OCI-LY3 (cell line): ENCODE measurements at regions not wholly inside any gene's neighbourhood (a gene's known extent, or its start where the extent isn't known, plus 50 kb on each side); places are given as distances from the start of the nearest gene placed in this dataset.

Experiments used
- H2AFZ ChIP-seq: fragments of 200-600, 300-600 bp; shearing (Covaris generic); 2 replicates; pipeline ENCODE4 v1.6.0; 2014; ENCODE audit warnings: antibody characterized with exemption, low read depth, low read length
- H3K27ac ChIP-seq: fragments of 200-600, 300-600 bp; sonication (generic); 2 replicates; pipeline ENCODE4 v1.5.1; 2014; ENCODE audit warnings: mild to moderate bottlenecking, low read length, moderate library complexity, mixed read lengths
- H3K27me3 ChIP-seq: fragments of 200-600, 300-600 bp; sonication (generic); 2 replicates; pipeline ENCODE4 v1.6.1; 2014; ENCODE audit warnings: low read depth, low read length, mixed read lengths
- H3K36me3 ChIP-seq: fragments of 200-600, 300-600 bp; sonication (generic); replicated peaks from 2 replicates; pipeline ENCODE3; 2014; ENCODE audit warnings: low read depth, low read length, mixed read lengths
- H3K4me1 ChIP-seq: fragments of 300-600, 200-600 bp; sonication (generic); 2 replicates; pipeline ENCODE4 v1.6.1; 2014; ENCODE audit warnings: low read length, mixed read lengths
- H3K4me2 ChIP-seq: fragments of 200-600, 300-600 bp; sonication (generic); 2 replicates; pipeline ENCODE4 v1.6.1; 2014; ENCODE audit warnings: low read length, mixed read lengths
- H3K4me3 ChIP-seq: fragments of 300-600, 200-600 bp; sonication (generic); 2 replicates; pipeline ENCODE4 v1.5.1; 2014; ENCODE audit warnings: antibody characterized with exemption, mild to moderate bottlenecking, low read length, moderate library complexity
- H3K79me2 ChIP-seq: fragments of 300-600, 200-600 bp; shearing (Covaris generic); 2 replicates; pipeline ENCODE4 v1.6.1; 2014; ENCODE audit warnings: mild to moderate bottlenecking, low read length, mixed read lengths
- H3K9ac ChIP-seq: fragments of 300-600, 200-600 bp; shearing (Covaris generic); 2 replicates; pipeline ENCODE4 v1.6.0; 2014; ENCODE audit warnings: mild to moderate bottlenecking, low read length, moderate library complexity
- H3K9me3 ChIP-seq: fragments of 200-600, 300-600 bp; shearing (Covaris generic); 2 replicates; pipeline ENCODE4 v1.6.1; 2014; ENCODE audit warnings: low read length, mixed read lengths; ENCODE audit not compliant: insufficient read depth
- H4K20me1 ChIP-seq: fragments of 200-600, 300-600 bp; sonication (generic); 2 replicates; pipeline ENCODE4 v1.6.1; 2016; ENCODE audit warnings: low read length, mixed read lengths; ENCODE audit not compliant: insufficient read depth
- EZH2phosphoT487 ChIP-seq: fragments of 200-600 bp; shearing (Covaris generic); IDR thresholded peaks from 2 replicates; pipeline ENCODE4 v1.6.1; 2018; ENCODE audit warnings: antibody characterized with exemption, mixed run types, low read depth
- TF ChIP-seq, protein P1 (sequence below): fragments of 200-600, 300-600 bp; sonication (generic); IDR thresholded peaks from 2 replicates; pipeline ENCODE4 v1.5.1; 2014; ENCODE audit warnings: antibody characterized with exemption, low read length, low read depth

DNA sequence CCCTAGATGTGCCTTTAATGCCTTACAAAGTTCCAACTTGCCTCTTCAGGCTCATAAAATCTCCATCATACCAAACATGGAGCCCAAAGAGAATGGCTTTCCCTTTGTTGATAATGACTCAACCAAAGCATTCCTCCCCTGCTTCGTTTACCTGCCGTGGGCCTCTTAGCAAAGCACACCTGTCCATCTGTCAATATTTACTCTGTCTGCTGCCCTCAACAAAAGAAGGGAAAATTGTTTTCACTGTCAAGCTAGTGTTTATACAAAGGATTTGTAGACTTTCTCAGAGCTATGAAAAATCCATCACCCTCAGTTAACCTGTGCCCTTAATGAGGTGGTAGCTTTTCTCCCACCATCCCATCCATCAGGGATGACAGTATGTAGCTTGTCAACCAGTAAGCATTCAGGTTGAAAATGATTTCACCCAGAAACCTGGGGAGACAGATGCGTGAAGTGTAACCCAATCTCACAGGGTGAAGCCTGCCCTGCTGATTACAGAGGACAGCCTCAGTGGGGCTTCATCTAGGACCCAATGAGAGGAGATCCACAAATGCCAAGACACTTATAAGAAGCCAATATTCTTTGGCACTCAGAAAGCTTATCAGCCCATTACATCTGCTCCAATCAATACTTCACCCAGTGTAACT lies 278.1 kb downstream of the NUAK1 start:
- TF ChIP-seq, protein P1, sequence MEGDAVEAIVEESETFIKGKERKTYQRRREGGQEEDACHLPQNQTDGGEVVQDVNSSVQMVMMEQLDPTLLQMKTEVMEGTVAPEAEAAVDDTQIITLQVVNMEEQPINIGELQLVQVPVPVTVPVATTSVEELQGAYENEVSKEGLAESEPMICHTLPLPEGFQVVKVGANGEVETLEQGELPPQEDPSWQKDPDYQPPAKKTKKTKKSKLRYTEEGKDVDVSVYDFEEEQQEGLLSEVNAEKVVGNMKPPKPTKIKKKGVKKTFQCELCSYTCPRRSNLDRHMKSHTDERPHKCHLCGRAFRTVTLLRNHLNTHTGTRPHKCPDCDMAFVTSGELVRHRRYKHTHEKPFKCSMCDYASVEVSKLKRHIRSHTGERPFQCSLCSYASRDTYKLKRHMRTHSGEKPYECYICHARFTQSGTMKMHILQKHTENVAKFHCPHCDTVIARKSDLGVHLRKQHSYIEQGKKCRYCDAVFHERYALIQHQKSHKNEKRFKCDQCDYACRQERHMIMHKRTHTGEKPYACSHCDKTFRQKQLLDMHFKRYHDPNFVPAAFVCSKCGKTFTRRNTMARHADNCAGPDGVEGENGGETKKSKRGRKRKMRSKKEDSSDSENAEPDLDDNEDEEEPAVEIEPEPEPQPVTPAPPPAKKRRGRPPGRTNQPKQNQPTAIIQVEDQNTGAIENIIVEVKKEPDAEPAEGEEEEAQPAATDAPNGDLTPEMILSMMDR: no peak
- no peak for TF ChIP-seq EZH2phosphoT487

GRCh38 chr12:105861227-105861626 lies 277.5 kb downstream of the NUAK1 start:
- Histone ChIP-seq H3K36me3 (no peaks in the 10 kb centered on the region), H3K4me2 (no peak overlapping the region), H3K4me3 (no peak overlapping the region)

More for the DNA sequence above, 278.1 kb downstream of the NUAK1 start:
- H3K4me1 ChIP-seq: no peaks in the 10 kb centered on the region
- H3K27me3 ChIP-seq: no peaks in the 10 kb centered on the region
- H2AFZ ChIP-seq: no peak overlapping the region
- H3K4me3 ChIP-seq: no peak overlapping the region
- no peaks in the 10 kb centered on the region for H4K20me1 ChIP-seq
- no peak overlapping the region for H3K4me2 ChIP-seq
- no peaks in the 10 kb centered on the region for H3K9me3 ChIP-seq
- H3K36me3 ChIP-seq: no peaks in the 10 kb centered on the region
- H3K9ac ChIP-seq: no peak overlapping the region
- no peak overlapping the region for H3K27ac ChIP-seq
- no peaks in the 10 kb centered on the region for H3K79me2 ChIP-seq

GRCh38 chr12:105862163-105862821 lies 276.5 kb downstream of the NUAK1 start:
- H3K4me1 ChIP-seq: no peaks in the 10 kb centered on the region
- H3K9ac ChIP-seq: no peak overlapping the region
- H3K27me3 ChIP-seq: no peaks in the 10 kb centered on the region
- H3K4me3 ChIP-seq: no peak overlapping the region
- no peaks in the 10 kb centered on the region for H4K20me1 ChIP-seq
- no peaks in the 10 kb centered on the region for H3K79me2 ChIP-seq
- H3K27ac ChIP-seq: no peak overlapping the region
- no peaks in the 10 kb centered on the region for H3K9me3 ChIP-seq
- no peak overlapping the region for H2AFZ ChIP-seq
- TF ChIP-seq, protein P1: no peak
- no peak for TF ChIP-seq EZH2phosphoT487
- no peak overlapping the region for H3K4me2 ChIP-seq
- no peaks in the 10 kb centered on the region for H3K36me3 ChIP-seq

More at GRCh38 chr12:105861227-105861626, 277.5 kb downstream of the NUAK1 start:
- H3K9me3 ChIP-seq: no peaks in the 10 kb centered on the region
- H3K79me2 ChIP-seq: no peaks in the 10 kb centered on the region
- no peak overlapping the region for H3K27ac ChIP-seq
- H3K9ac ChIP-seq: no peak overlapping the region
- TF ChIP-seq EZH2phosphoT487: no peak
- TF ChIP-seq, protein P1: no peak
- H4K20me1 ChIP-seq: no peaks in the 10 kb centered on the region
- H2AFZ ChIP-seq: no peak overlapping the region
- no peaks in the 10 kb centered on the region for H3K27me3 ChIP-seq
- H3K4me1 ChIP-seq: no peaks in the 10 kb centered on the region

GRCh38 chr12:105864316-105864715 lies 274.4 kb downstream of the NUAK1 start:
- Histone ChIP-seq H3K27ac (no peak overlapping the region), H4K20me1 (no peaks in the 10 kb centered on the region), H3K4me3 (no peak overlapping the region), H3K27me3 (no peaks in the 10 kb centered on the region), H2AFZ (no peak overlapping the region), H3K9me3 (no peaks in the 10 kb centered on the region), H3K4me1 (no peaks in the 10 kb centered on the region), H3K9ac (no peak overlapping the region), H3K36me3 (no peaks in the 10 kb centered on the region), H3K79me2 (no peaks in the 10 kb centered on the region), H3K4me2 (no peak overlapping the region)
- TF ChIP-seq EZH2phosphoT487: no peak
- TF ChIP-seq, protein P1: no peak
